Vagina (tissue), 2 donors: ENCODE measurements at regions not wholly inside any gene's neighbourhood (a gene's known extent, or its start where the extent isn't known, plus 50 kb on each side); places are given as distances from the start of the nearest gene placed in this dataset.

Experiments
- POLR2A ChIP-seq, 2 donors: fragments of 450-650 bp; IDR thresholded peaks; one replicate each; pipeline ENCODE4 v1.6.1; 2017; ENCODE audit warnings: antibody characterized with exemption in 2 of 2, mild to moderate bottlenecking in 2 of 2, moderate library complexity in 2 of 2
- TF ChIP-seq, protein P1 (sequence below), 3 experiments: fragments of 450-650 bp in 2 of 3; fragments of 200-600 bp in 1 of 3; sonication (generic) in 1 of 3; IDR thresholded peaks; one replicate each; pipeline ENCODE4 v1.5.1; 2017 to 2019; ENCODE audit warnings: antibody characterized with exemption in 3 of 3, mild to moderate bottlenecking in 2 of 3, moderate library complexity in 2 of 3

DNA sequence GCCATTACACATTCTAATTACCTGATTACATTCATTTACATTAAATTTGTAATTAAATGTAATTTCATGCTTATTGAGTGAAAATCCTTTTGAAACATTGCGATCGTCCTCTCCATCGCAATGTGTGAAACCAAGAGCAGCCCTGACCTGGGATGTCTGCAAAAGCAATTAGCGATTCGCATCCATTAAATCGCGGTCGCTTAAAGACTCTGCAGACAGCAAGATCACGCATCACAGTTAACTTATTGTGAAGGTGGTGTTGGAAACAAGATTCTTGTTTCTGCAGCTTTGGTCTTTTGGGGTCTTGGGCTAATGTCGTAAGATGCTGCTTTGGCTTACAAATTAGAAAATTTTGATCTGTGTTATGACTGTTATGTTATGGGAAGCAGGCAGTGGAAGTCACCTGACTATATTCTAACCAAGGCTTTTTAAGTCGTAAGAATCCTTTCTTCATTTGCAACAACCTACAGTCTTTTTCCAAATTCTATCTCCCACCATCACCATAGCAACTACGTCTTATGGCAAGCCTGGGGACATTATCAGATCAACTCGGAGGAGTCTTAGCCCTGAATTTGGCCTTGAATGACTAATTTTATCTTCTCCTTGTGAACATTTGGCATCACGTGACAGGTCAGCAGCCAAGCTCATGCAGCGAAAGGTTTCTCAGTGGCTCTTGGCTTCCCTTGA lies 142.8 kb upstream of the SOX1 start:
- TF ChIP-seq, protein P1, sequence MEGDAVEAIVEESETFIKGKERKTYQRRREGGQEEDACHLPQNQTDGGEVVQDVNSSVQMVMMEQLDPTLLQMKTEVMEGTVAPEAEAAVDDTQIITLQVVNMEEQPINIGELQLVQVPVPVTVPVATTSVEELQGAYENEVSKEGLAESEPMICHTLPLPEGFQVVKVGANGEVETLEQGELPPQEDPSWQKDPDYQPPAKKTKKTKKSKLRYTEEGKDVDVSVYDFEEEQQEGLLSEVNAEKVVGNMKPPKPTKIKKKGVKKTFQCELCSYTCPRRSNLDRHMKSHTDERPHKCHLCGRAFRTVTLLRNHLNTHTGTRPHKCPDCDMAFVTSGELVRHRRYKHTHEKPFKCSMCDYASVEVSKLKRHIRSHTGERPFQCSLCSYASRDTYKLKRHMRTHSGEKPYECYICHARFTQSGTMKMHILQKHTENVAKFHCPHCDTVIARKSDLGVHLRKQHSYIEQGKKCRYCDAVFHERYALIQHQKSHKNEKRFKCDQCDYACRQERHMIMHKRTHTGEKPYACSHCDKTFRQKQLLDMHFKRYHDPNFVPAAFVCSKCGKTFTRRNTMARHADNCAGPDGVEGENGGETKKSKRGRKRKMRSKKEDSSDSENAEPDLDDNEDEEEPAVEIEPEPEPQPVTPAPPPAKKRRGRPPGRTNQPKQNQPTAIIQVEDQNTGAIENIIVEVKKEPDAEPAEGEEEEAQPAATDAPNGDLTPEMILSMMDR (IDR thresholded peaks at IDR 0.05) = no peak
- TF ChIP-seq POLR2A (IDR thresholded peaks at IDR 0.05) = no peak
